HepG2 (cell line): ENCODE measurements at regions not wholly inside any gene's neighbourhood (a gene's known extent, or its start where the extent isn't known, plus 50 kb on each side); places are given as distances from the start of the nearest gene placed in this dataset.

Experiments
- ATAC-seq: fragments of 200-7000 bp; cut with Tn5 transposase; 3 replicates; pipeline ENCODE4 v1.9.1; 2020; ENCODE audit warnings: mild to moderate bottlenecking, moderate library complexity
- BruUV-seq: library from RNA; stranded (reverse); fragments of 400-500 nt; replicated peaks from 2 replicates; lab custom pipeline; 2021; lab: Mats Ljungman, UMichigan
- CTCF ChIA-PET: fragments of 300-600 bp; formaldehyde crosslinking; extraction: SDS; loops from one replicate; lab custom pipeline; 2021; ENCODE audit warnings: low total read pairs, inconsistent platforms, low intra/inter-chr PET ratio; lab: Yijun Ruan, JAX
- POLR2A ChIA-PET: fragments of 350-600 bp; sonication (Branson Sonifier 250); formaldehyde crosslinking; loops from one replicate; lab custom pipeline; 2020; ENCODE audit warnings: antibody characterized with exemption, inconsistent platforms; lab: Yijun Ruan, JAX
- DNase-seq: peaks from one replicate; pipeline ENCODE4 v3.0.0-alpha.2; 2015; ENCODE audit warnings: low spot score
- FAIRE-seq: peaks from 3 replicates; lab custom pipeline; 2011; peaks lifted over from hg19 to GRCh38; lab: Jason Lieb, UNC
- H2AFZ ChIP-seq: one replicate; pipeline ENCODE4 v1.6.1; 2011; ENCODE audit warnings: low read length, inconsistent platforms
- H3K27ac ChIP-seq: fragments of 300-600 bp; 3 replicates; pipeline ENCODE4 v1.8.0; 2011; ENCODE audit warnings: mixed run types, mild to moderate bottlenecking, mixed read lengths, low read length, inconsistent platforms; ENCODE audit not compliant: insufficient read depth; ENCODE audit errors: extremely low read length
- H3K27me3 ChIP-seq, 2 experiments: fragments of 200-600 bp in 1 of 2; 2 replicates in 1 of 2; 3 replicates in 1 of 2; pipeline versions ENCODE4 v1.6.0 to v1.8.0; 2011; ENCODE audit warnings: low read length in 2 of 2, mild to moderate bottlenecking in 2 of 2, moderate library complexity in 2 of 2, inconsistent platforms in 1 of 2; ENCODE audit not compliant: insufficient read depth in 2 of 2, control insufficient read depth in 1 of 2
- H3K36me3 ChIP-seq, 2 experiments: fragments of 200-600 bp in 1 of 2; replicated peaks in 1 of 2; 2 replicates in 1 of 2; 3 replicates in 1 of 2; pipeline versions ENCODE4 v1.5.1 to v1.8.0; 2011; ENCODE audit warnings: low read length in 2 of 2, inconsistent platforms in 1 of 2; ENCODE audit not compliant: insufficient read depth in 2 of 2, control insufficient read depth in 1 of 2
- H3K4me1 ChIP-seq: 2 replicates; pipeline ENCODE4 v1.5.1; 2012; ENCODE audit warnings: low read length, inconsistent platforms; ENCODE audit not compliant: insufficient read depth
- H3K4me2 ChIP-seq: 2 replicates; pipeline ENCODE4 v1.6.0; 2011; ENCODE audit warnings: low read depth, low read length, inconsistent platforms
- H3K4me3 ChIP-seq, 3 experiments: fragments of 200-600 bp in 1 of 3; sonication (generic), shearing (Covaris generic) in 1 of 3; replicated peaks in 1 of 3; 2 replicates each; pipeline ENCODE4 v1.5.1; 2011 to 2016; ENCODE audit warnings: low read length in 3 of 3, inconsistent platforms in 2 of 3, low read depth in 2 of 3, mild to moderate bottlenecking in 2 of 3, control low read depth in 1 of 3, mixed read lengths in 1 of 3; ENCODE audit not compliant: insufficient read depth in 1 of 3
- H3K79me2 ChIP-seq: one replicate; pipeline ENCODE4 v1.6.1; 2011; ENCODE audit warnings: low read length, inconsistent platforms; ENCODE audit not compliant: insufficient read depth
- H3K9ac ChIP-seq: 2 replicates; pipeline ENCODE4 v1.6.0; 2011; ENCODE audit warnings: mild to moderate bottlenecking, low read depth, low read length, inconsistent platforms; ENCODE audit not compliant: insufficient read depth
- H3K9me3 ChIP-seq: 2 replicates; pipeline ENCODE4 v1.5.1; 2012; ENCODE audit warnings: mild to moderate bottlenecking, low read length
- H4K20me1 ChIP-seq: 2 replicates; pipeline ENCODE4 v1.6.0; 2011; ENCODE audit warnings: inconsistent platforms, mild to moderate bottlenecking, low read length, moderate library complexity; ENCODE audit not compliant: insufficient read depth
- NPAS2 ChIP-seq: sonication (generic); formaldehyde crosslinking; IDR thresholded peaks from 2 replicates; pipeline ENCODE4 v1.8.0; 2022; ENCODE audit warnings: mild to moderate bottlenecking, missing genetic modification reagents, borderline replicate concordance
- RFX3 ChIP-seq: IDR thresholded peaks from 2 replicates; pipeline ENCODE4 v1.6.1; 2016; ENCODE audit warnings: missing biosample characterization, missing genetic modification reagents
- SALL1 ChIP-seq: sonication (generic); formaldehyde crosslinking; IDR thresholded peaks from 2 replicates; pipeline ENCODE4 v1.8.0; 2022; ENCODE audit warnings: mild to moderate bottlenecking, missing genetic modification reagents
- SRY ChIP-seq: sonication (generic); formaldehyde crosslinking; IDR thresholded peaks from 2 replicates; pipeline ENCODE4 v1.8.0; 2022; ENCODE audit warnings: mild to moderate bottlenecking, missing genetic modification reagents
- ZBTB3 ChIP-seq: sonication (generic); formaldehyde crosslinking; IDR thresholded peaks from 2 replicates; pipeline ENCODE4 v1.4.0; 2020; ENCODE audit warnings: low read depth, mild to moderate bottlenecking, moderate library complexity, missing genetic modification reagents, borderline replicate concordance
- ZFAT ChIP-seq: sonication (generic); formaldehyde crosslinking; conservative IDR thresholded peaks from 2 replicates; pipeline ENCODE4 v1.8.1; 2023; ENCODE audit warnings: missing genetic modification reagents, inconsistent platforms
- whole genome bisulfite sequencing: methylation state at CpG from one replicate; pipeline ENCODE4 v1.1.6; 2017; ENCODE audit warnings: low lambda C conversion rate; 5-methylcytosine and 5-hydroxymethylcytosine counted together
- in situ Hi-C: cut with HindIII; loops from 2 replicates; pipeline ENCODE4 v1.10.0; 2017; ENCODE audit warnings: low pct_unique_long_range_greater_than_20kb; ENCODE audit not compliant: extremely low pct_ligation_motif_present
- intact Hi-C: fragments of 100-400 bp; cut with micrococcal nuclease; formaldehyde crosslinking; loops from one replicate; pipeline ENCODE4 v1.10.0; 2022; ENCODE audit not compliant: unreplicated experiment

GRCh38 chr13:82739881-82740280, 1142.4 kb downstream of the SLITRK1 start:
- no peaks in the 10 kb centered on the region for H3K4me1 ChIP-seq
- 0% methylated on average over 1 of the region's 1 CpG for WGBS
- H3K4me3 ChIP-seq: no peak overlapping the region
- FAIRE-seq: no peak
- no peaks in the 10 kb centered on the region for H3K79me2 ChIP-seq
- in situ Hi-C loops: no loop called here
- CTCF ChIA-PET: no interaction called here
- no peaks in the 10 kb centered on the region for H4K20me1 ChIP-seq
- no TSS peak for BruUV-seq
- POLR2A ChIA-PET: no interaction called here
- H3K36me3 ChIP-seq: no peaks in the 10 kb centered on the region
- intact Hi-C loops: no loop called here
- H3K27me3 ChIP-seq: no peaks in the 10 kb centered on the region
- H3K27ac ChIP-seq: no peak overlapping the region
- TF ChIP-seq ZBTB3 (no peak), NPAS2 (CRISPR knock-in tag) (no peak), ZFAT (CRISPR knock-in tag) (no peak)
- TF ChIP-seq, all 625 proteins: peak for 0
- peaks cover 17% of the 10 kb centered on the region; the same call in 1 of the 2 replicates for H3K9me3 ChIP-seq
- H2AFZ ChIP-seq: no peak overlapping the region
- ATAC-seq (no peak), DNase-seq (no peak)
- H3K9ac ChIP-seq: no peak overlapping the region
- no peak overlapping the region for H3K4me2 ChIP-seq

GRCh38 chr13:82729401-82729800, 1152.9 kb downstream of the SLITRK1 start:
- Histone ChIP-seq H3K27me3 (no peaks in the 10 kb centered on the region), H3K9ac (no peak overlapping the region), H3K4me2 (no peak overlapping the region), H3K27ac (no peak overlapping the region), H3K36me3 (no peaks in the 10 kb centered on the region), H2AFZ (no peak overlapping the region), H3K9me3 (no peaks in the 10 kb centered on the region), H3K79me2 (no peaks in the 10 kb centered on the region), H3K4me3 (no peak overlapping the region), H4K20me1 (no peaks in the 10 kb centered on the region), H3K4me1 (no peaks in the 10 kb centered on the region)
- in situ Hi-C loops: no loop called here
- intact Hi-C loops: no loop called here
- POLR2A ChIA-PET: no interaction called here
- ATAC-seq (no peak), FAIRE-seq (no peak), DNase-seq (no peak)
- TF ChIP-seq RFX3 (CRISPR knock-in tag) (no peak), SALL1 (CRISPR knock-in tag) (no peak), SRY (CRISPR knock-in tag) (no peak)
- BruUV-seq: no TSS peak
- WGBS: 0% methylated on average over 1 of the region's 1 CpG
- CTCF ChIA-PET: no interaction called here
